NCI-H2227 (cell line): ENCODE measurements at regions not wholly inside any gene's neighbourhood (a gene's known extent, or its start where the extent isn't known, plus 50 kb on each side); places are given as distances from the start of the nearest gene placed in this dataset.

Source experiments
- DNase-seq: peaks from one replicate; lab custom pipeline; 2025; ENCODE audit not compliant: unreplicated experiment; lab: John Stamatoyannopoulos, UW

GRCh38 chr15:95588056-95588455, 742.4 kb upstream of the NR2F2 start:
- no peak for DNase-seq

- no peak for DNase-seq
Observed at GRCh38 chr15:95590533-95591044, 739.9 kb upstream of the NR2F2 start.

GRCh38 chr15:95591270-95591669, 739.2 kb upstream of the NR2F2 start:
- DNase-seq = no peak

GRCh38 chr15:95591886-95592285, 738.6 kb upstream of the NR2F2 start:
- no peak for DNase-seq

- DNase-seq = no peak
Observed at GRCh38 chr15:95594496-95594895, 736.0 kb upstream of the NR2F2 start.

- DNase-seq = no peak
Observed at GRCh38 chr15:95595759-95596158, 734.7 kb upstream of the NR2F2 start.

GRCh38 chr15:95596496-95596895, 734.0 kb upstream of the NR2F2 start:
- no peak for DNase-seq

- DNase-seq = no peak
Observed at GRCh38 chr15:95598251-95598855, 732.1 kb upstream of the NR2F2 start.

- DNase-seq = no peak
Observed at GRCh38 chr15:95600367-95600766, 730.1 kb upstream of the NR2F2 start.

GRCh38 chr15:95600884-95601283, 729.6 kb upstream of the NR2F2 start:
- no peak for DNase-seq

GRCh38 chr15:95601525-95601924, 729.0 kb upstream of the NR2F2 start:
- no peak for DNase-seq

GRCh38 chr15:95603802-95604201, 726.7 kb upstream of the NR2F2 start:
- DNase-seq = no peak

- DNase-seq = no peak
Observed at GRCh38 chr15:95604634-95605036, 725.9 kb upstream of the NR2F2 start.

GRCh38 chr15:95605098-95605497, 725.4 kb upstream of the NR2F2 start:
- DNase-seq = no peak

GRCh38 chr15:95606551-95606950, 723.9 kb upstream of the NR2F2 start:
- DNase-seq = no peak

- DNase-seq = no peak
Observed at GRCh38 chr15:95608371-95608770, 722.1 kb upstream of the NR2F2 start.

- no peak for DNase-seq
Observed at GRCh38 chr15:95609096-95609495, 721.4 kb upstream of the NR2F2 start.

GRCh38 chr15:95610945-95611344, 719.6 kb upstream of the NR2F2 start:
- no peak for DNase-seq

GRCh38 chr15:95615436-95615835, 715.1 kb upstream of the NR2F2 start:
- DNase-seq = no peak

GRCh38 chr15:95616306-95616705, 714.2 kb upstream of the NR2F2 start:
- DNase-seq = no peak

GRCh38 chr15:95620934-95621579, 709.4 kb upstream of the NR2F2 start:
- no peak for DNase-seq

GRCh38 chr15:95622843-95623242, 707.7 kb upstream of the NR2F2 start:
- DNase-seq = no peak

GRCh38 chr15:95624100-95624499, 706.4 kb upstream of the NR2F2 start:
- DNase-seq = no peak
